HCT116 (cell line): ENCODE measurements at regions not wholly inside any gene's neighbourhood (a gene's known extent, or its start where the extent isn't known, plus 50 kb on each side); places are given as distances from the start of the nearest gene placed in this dataset.

Experiments
- ATAC-seq: fragments of 200-7000 bp; cut with Tn5 transposase; 2 replicates; pipeline ENCODE4 v1.9.1; 2020; ENCODE audit warnings: mild to moderate bottlenecking, moderate library complexity
- BruUV-seq: library from RNA; stranded (reverse); fragments of 400-500 nt; replicated peaks from 2 replicates; lab custom pipeline; 2021; lab: Mats Ljungman, UMichigan
- CTCF ChIA-PET: fragments of 300-600 bp; sonication (Branson Sonifier 250); formaldehyde crosslinking; loops from one replicate; lab custom pipeline; 2021; ENCODE audit warnings: antibody characterized with exemption; lab: Charles Lee
- POLR2A ChIA-PET: fragments of 300-600, 350-600 bp; sonication (Branson Sonifier 250); formaldehyde crosslinking; loops from one replicate; lab custom pipeline; 2021; ENCODE audit warnings: antibody characterized with exemption; lab: Charles Lee
- RAD21 ChIA-PET, 2 experiments: fragments of 300-600 bp; sonication (Branson Sonifier 250); formaldehyde crosslinking; loops; one replicate each; lab custom pipeline; 2023; ENCODE audit warnings: low total read pairs in 2 of 2; ENCODE audit not compliant: uncharacterized antibody in 2 of 2, unreplicated experiment in 2 of 2, low non-redundant PET in 1 of 2; lab: Charles Lee
- DNase-seq: peaks from one replicate; pipeline ENCODE4 v3.0.0-alpha.2; 2010; ENCODE audit warnings: low read depth, low spot score
- H2AFZ ChIP-seq: fragments of 200-600 bp; shearing (Covaris generic), sonication (generic); 2 replicates; pipeline ENCODE4 v1.6.1; 2017; ENCODE audit warnings: low read depth, mixed run types, mixed read lengths, antibody characterized with exemption, low read length; ENCODE audit not compliant: poor library complexity, severe bottlenecking
- H3K27ac ChIP-seq: 2 replicates; pipeline ENCODE4 v1.5.1; 2012; ENCODE audit warnings: low read depth, low read length
- H3K27me3 ChIP-seq: fragments of 200-600 bp; sonication (generic); 2 replicates; pipeline ENCODE4 v1.6.1; 2016; ENCODE audit warnings: mixed run types, low read length, mixed read lengths; ENCODE audit not compliant: insufficient read depth
- H3K36me3 ChIP-seq, 2 experiments: fragments of 200-500 bp in 1 of 2; fragments of 200-600 bp in 1 of 2; sonication (Bioruptor generic) in 1 of 2; sonication (generic) in 1 of 2; 2 replicates each; pipeline versions ENCODE4 v1.5.1 to v1.6.1; 2014 to 2016; ENCODE audit warnings: low read length in 2 of 2, inconsistent platforms in 1 of 2, mixed read lengths in 1 of 2, mixed run types in 1 of 2; ENCODE audit not compliant: insufficient read depth in 2 of 2, control insufficient read depth in 1 of 2
- H3K4me1 ChIP-seq, 2 experiments: fragments of 200-600 bp in 1 of 2; sonication (generic) in 1 of 2; 2 replicates each; pipeline versions ENCODE4 v1.5.1 to v1.6.1; 2012 to 2017; ENCODE audit warnings: low read length in 2 of 2, inconsistent platforms in 1 of 2, mild to moderate bottlenecking in 1 of 2, mixed read lengths in 1 of 2, mixed run types in 1 of 2, moderate library complexity in 1 of 2; ENCODE audit not compliant: insufficient read depth in 2 of 2, control insufficient read depth in 1 of 2
- H3K4me2 ChIP-seq: fragments of 200-600 bp; sonication (generic); 2 replicates; pipeline ENCODE4 v1.6.1; 2017; ENCODE audit warnings: mixed run types, low read length, mixed read lengths
- H3K4me3 ChIP-seq, 2 experiments: fragments of 200-600 bp in 1 of 2; sonication (generic) in 1 of 2; replicated peaks in 1 of 2; 2 replicates each; pipeline ENCODE4 v1.5.1; 2011 to 2016; ENCODE audit warnings: low read length in 2 of 2, control low read depth in 1 of 2, low read depth in 1 of 2, mild to moderate bottlenecking in 1 of 2, mixed read lengths in 1 of 2, mixed run types in 1 of 2
- H3K79me2 ChIP-seq: fragments of 200-600 bp; sonication (generic); 2 replicates; pipeline ENCODE4 v1.6.1; 2017; ENCODE audit warnings: mild to moderate bottlenecking, mixed run types, low read length, moderate library complexity, mixed read lengths; ENCODE audit not compliant: insufficient read depth
- H3K9ac ChIP-seq: fragments of 200-600 bp; sonication (generic); 2 replicates; pipeline ENCODE4 v1.6.1; 2016; ENCODE audit warnings: low read length, mixed read lengths
- H3K9me2 ChIP-seq: fragments of 200-600 bp; sonication (generic), shearing (Covaris generic); 2 replicates; pipeline ENCODE4 v1.6.1; 2017; ENCODE audit warnings: mixed run types, mild to moderate bottlenecking, moderate library complexity; ENCODE audit not compliant: insufficient read depth
- H3K9me3 ChIP-seq, 2 experiments: fragments of 200-500 bp in 1 of 2; fragments of 200-600 bp in 1 of 2; sonication (Bioruptor generic) in 1 of 2; sonication (generic) in 1 of 2; 2 replicates each; pipeline ENCODE4 v1.6.1; 2014 to 2017; ENCODE audit warnings: low read length in 2 of 2, mixed read lengths in 2 of 2, inconsistent platforms in 1 of 2, low read depth in 1 of 2, mild to moderate bottlenecking in 1 of 2, mixed run types in 1 of 2, moderate library complexity in 1 of 2; ENCODE audit not compliant: control insufficient read depth in 1 of 2, insufficient read depth in 1 of 2
- H4K20me1 ChIP-seq: fragments of 200-600 bp; sonication (generic), shearing (Covaris generic); 2 replicates; pipeline ENCODE4 v1.6.1; 2017; ENCODE audit warnings: mixed run types, mild to moderate bottlenecking, moderate library complexity; ENCODE audit not compliant: insufficient read depth
- CBX3 ChIP-seq: IDR thresholded peaks from 2 replicates; pipeline ENCODE4 v1.6.1; 2012; ENCODE audit warnings: low read depth
- EGR1 ChIP-seq: IDR thresholded peaks from 2 replicates; pipeline ENCODE4 v1.6.1; 2012; ENCODE audit warnings: low read depth
- EZH2phosphoT487 ChIP-seq: fragments of 200-600 bp; IDR thresholded peaks from 2 replicates; pipeline ENCODE4 v1.6.1; 2018; ENCODE audit warnings: antibody characterized with exemption, borderline replicate concordance
- FOSL1 ChIP-seq: IDR thresholded peaks from 2 replicates; pipeline ENCODE4 v1.6.1; 2012; ENCODE audit warnings: low read depth
- JUND ChIP-seq: IDR thresholded peaks from 2 replicates; pipeline ENCODE4 v1.6.1; 2012
- MAX ChIP-seq: IDR thresholded peaks from 2 replicates; pipeline ENCODE4 v1.6.1; 2012
- RAD21 ChIP-seq: IDR thresholded peaks from 2 replicates; pipeline ENCODE4 v1.6.1; 2012; ENCODE audit warnings: low read depth, mild to moderate bottlenecking
- SRF ChIP-seq: IDR thresholded peaks from 2 replicates; pipeline ENCODE4 v1.6.1; 2012; ENCODE audit warnings: low read depth
- ZBTB33 ChIP-seq: IDR thresholded peaks from 2 replicates; pipeline ENCODE4 v1.6.1; 2011; ENCODE audit warnings: mild to moderate bottlenecking, low read length, moderate library complexity; ENCODE audit not compliant: insufficient replicate concordance; ENCODE audit errors: extremely low read depth
- intact Hi-C: fragments of 100-400 bp; cut with micrococcal nuclease; formaldehyde crosslinking; loops from 2 replicates; pipeline ENCODE4 v1.10.0; 2022

GRCh38 chr2:41568648-41569047 is 479.2 kb upstream of the PKDCC start:
- Histone ChIP-seq H3K9me2 (no peaks in the 10 kb centered on the region), H3K27me3 (no peaks in the 10 kb centered on the region), H2AFZ (no peak overlapping the region), H3K9me3 (no peaks in the 10 kb centered on the region), H3K9ac (no peak overlapping the region), H3K4me2 (no peak overlapping the region), H3K79me2 (no peaks in the 10 kb centered on the region), H3K4me1 (no peaks in the 10 kb centered on the region), H3K27ac (no peak overlapping the region), H4K20me1 (no peaks in the 10 kb centered on the region; the same call in 1 of the 2 replicates), H3K4me3 (no peak overlapping the region), H3K36me3 (no peaks in the 10 kb centered on the region)
- CTCF ChIA-PET, result no interaction called here
- ATAC-seq, result no peak
- BruUV-seq, result no TSS peak
- no peak for TF ChIP-seq RAD21
- TF ChIP-seq CBX3, result no peak
- no peak for TF ChIP-seq ZBTB33
- TF ChIP-seq EZH2phosphoT487, result no peak
- no peak for TF ChIP-seq JUND
- no peak for TF ChIP-seq MAX
- no peak for TF ChIP-seq EGR1
- no peak for TF ChIP-seq SRF
- POLR2A ChIA-PET, result no interaction called here
- DNase-seq, result no peak
- RAD21 ChIA-PET, result no interaction called here
- intact Hi-C loops, result no loop called here

- no peak for TF ChIP-seq FOSL1
- H3K4me2 ChIP-seq, result no peak overlapping the region
These were observed 475.7 kb upstream of the PKDCC start for GRCh38 chr2:41572154-41572553.

More at GRCh38 chr2:41572154-41572553, 475.7 kb upstream of the PKDCC start:
- H3K4me1 ChIP-seq, result no peaks in the 10 kb centered on the region
- intact Hi-C loops, result no loop called here
- no peaks in the 10 kb centered on the region for H3K9me3 ChIP-seq
- no peak for DNase-seq
- CTCF ChIA-PET, result no interaction called here
- no TSS peak for BruUV-seq
- H3K79me2 ChIP-seq, result no peaks in the 10 kb centered on the region
- ATAC-seq, result no peak
- no peak overlapping the region for H3K27ac ChIP-seq
- RAD21 ChIA-PET, result no interaction called here
- no peak overlapping the region for H3K9ac ChIP-seq
- no peaks in the 10 kb centered on the region for H3K9me2 ChIP-seq
- H3K36me3 ChIP-seq, result no peaks in the 10 kb centered on the region
- H3K27me3 ChIP-seq, result no peaks in the 10 kb centered on the region
- POLR2A ChIA-PET, result no interaction called here
- no peak overlapping the region for H3K4me3 ChIP-seq
- no peaks in the 10 kb centered on the region; the same call in 1 of the 2 replicates for H4K20me1 ChIP-seq
- H2AFZ ChIP-seq, result no peak overlapping the region
